CD4-positive, alpha-beta T cell treated with Interleukin-6 at 100 ng/mL for 8 hours (primary cell): ENCODE measurements at regions not wholly inside any gene's neighbourhood (a gene's known extent, or its start where the extent isn't known, plus 50 kb on each side); places are given as distances from the start of the nearest gene placed in this dataset.
"Not testable (repeated sequence)": the region's sequence is repeated elsewhere in the genome, so short reads cannot be mapped to it uniquely, and the experiment has no call there.

Experiments
- DNase-seq: peaks from one replicate; pipeline ENCODE4 v3.0.0-alpha.2; 2020; ENCODE audit warnings: mixed read lengths, low spot score

GRCh38 chr10:114872519-114873087, 51.0 kb downstream of the FHIP2A start:
- no peak for DNase-seq

GRCh38 chr10:114874827-114875411, 53.3 kb downstream of the FHIP2A start:
- no peak for DNase-seq

DNA sequence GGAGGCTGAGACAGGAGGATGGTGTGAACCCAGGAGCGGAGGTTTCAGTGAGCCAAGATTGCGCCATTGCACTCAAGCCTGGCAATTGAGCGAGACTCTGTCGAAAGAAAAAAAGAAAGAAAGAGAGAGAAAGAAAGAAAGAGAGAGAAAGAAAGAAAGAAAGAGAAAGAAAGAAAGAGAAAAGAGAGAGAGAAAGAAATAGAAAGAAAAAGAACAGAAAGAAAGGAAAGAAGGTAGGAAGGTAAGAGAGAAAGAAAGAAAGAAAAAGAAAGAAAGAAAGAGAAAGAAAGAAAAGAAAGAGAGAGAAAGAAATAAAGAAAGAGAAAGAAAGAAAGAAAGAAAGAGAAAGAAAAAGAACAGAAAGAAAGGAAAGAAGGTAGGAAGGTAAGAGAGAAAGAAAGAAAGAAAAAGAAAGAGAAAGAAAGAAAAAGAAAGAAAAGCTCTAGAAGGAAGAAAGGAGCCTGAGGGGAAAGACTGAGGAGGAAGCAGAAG, 54.1 kb downstream of the FHIP2A start:
- DNase-seq, result not testable (repeated sequence)

- DNase-seq, result no peak
Observed at GRCh38 chr10:114876169-114876568, 54.6 kb downstream of the FHIP2A start.

DNA sequence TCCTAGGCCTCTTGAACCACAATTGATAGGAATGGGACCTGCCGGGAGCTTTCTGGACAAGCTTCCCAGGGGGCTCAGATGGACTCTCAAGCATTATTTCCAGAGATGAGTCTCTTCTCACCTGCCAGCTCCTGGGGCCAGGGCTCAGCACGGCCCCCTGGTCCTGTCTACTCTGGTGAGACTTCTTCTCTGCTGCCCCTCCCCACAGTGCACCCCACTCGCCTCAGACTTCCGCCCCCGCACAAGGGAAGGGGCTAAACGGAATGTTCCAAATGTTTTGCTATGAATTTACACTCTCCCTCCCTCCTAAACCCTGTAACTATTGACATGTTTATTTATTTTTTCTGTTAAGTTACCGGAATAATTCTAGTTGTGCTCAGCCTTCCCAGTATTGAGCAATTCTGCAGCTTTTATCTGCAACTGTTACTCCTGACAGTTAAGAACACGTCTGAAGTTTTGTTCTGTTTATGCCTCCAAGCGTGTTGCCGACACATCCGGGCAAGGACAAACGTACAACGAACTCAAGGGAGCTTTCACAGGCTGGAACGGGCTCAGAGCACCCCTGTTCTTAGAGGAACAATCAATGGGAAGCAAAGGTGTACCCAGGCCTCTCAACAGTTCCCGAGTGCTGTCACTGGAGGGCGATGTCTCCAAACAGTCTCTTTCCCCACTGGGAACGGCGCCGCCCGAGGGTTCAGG, 55.2 kb downstream of the FHIP2A start:
- DNase-seq, result no peak

- no peak for DNase-seq
Observed at GRCh38 chr10:114877301-114877644, 55.7 kb downstream of the FHIP2A start.

GRCh38 chr10:114879093-114879492, 57.5 kb downstream of the FHIP2A start:
- DNase-seq, result no peak

- peak; percentile 14 for DNase-seq
Observed at GRCh38 chr10:114879541-114880158, 58.1 kb downstream of the FHIP2A start.

GRCh38 chr10:114881417-114881816, 56.6 kb upstream of the TRUB1 start:
- DNase-seq, result no peak

GRCh38 chr10:114881901-114882300, 56.1 kb upstream of the TRUB1 start:
- DNase-seq, result no peak

GRCh38 chr10:114885443-114885842, 52.6 kb upstream of the TRUB1 start:
- no peak for DNase-seq
